Spleen (tissue), 7 donors: ENCODE measurements at regions not wholly inside any gene's neighbourhood (a gene's known extent, or its start where the extent isn't known, plus 50 kb on each side); places are given as distances from the start of the nearest gene placed in this dataset.

ENCODE experiments used
- POLR2AphosphoS5 ChIP-seq, 3 donors: sonication (generic); formaldehyde crosslinking; IDR thresholded peaks; one replicate each; pipeline ENCODE4 v1.5.1; 2017; ENCODE audit warnings: antibody characterized with exemption in 3 of 3
- TF ChIP-seq, protein P1 (sequence below), 11 experiments: fragments of 200-600 bp in 7 of 11; fragments of 450-650 bp in 4 of 11; sonication (generic) in 4 of 11; IDR thresholded peaks in 8 of 11; conservative IDR thresholded peaks in 3 of 11; 1 replicate in 7 of 11; 2 replicates in 4 of 11; pipeline versions ENCODE4 v1.4.0 to v1.8.0; 2016 to 2021; ENCODE audit warnings: antibody characterized with exemption in 11 of 11, inconsistent platforms in 4 of 11, mild to moderate bottlenecking in 1 of 11
- donor health status: DM: no; HTN: no; CAD: no; lungs with moderate emphysema.
- donor health status: DM: no; HTN: no; CAD: no.
- donor health status: DM: no; HTN: no; CAD: no.

DNA sequence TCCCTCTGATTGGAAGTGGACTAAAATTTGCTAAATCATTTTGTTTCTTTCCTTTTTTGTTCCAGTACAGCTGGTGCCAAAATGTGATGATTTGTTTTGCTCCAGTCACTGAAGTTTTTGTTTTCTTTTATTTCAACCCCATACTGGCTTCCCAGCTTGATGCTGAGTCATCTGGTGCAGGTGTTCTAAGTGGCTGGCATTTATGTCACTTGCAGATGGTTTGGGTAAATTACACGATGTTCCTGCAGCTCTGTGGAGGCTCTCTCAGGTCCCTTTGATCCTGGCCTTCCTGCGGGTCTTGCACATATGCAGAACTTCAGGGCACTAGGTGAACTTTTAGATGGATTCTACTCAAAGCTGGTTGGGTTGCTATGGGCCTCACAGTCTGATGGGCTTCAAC is 577.7 kb downstream of the HAO1 start:
- TF ChIP-seq POLR2AphosphoS5 (IDR thresholded peaks at IDR 0.05): no peak
- TF ChIP-seq, protein P1, sequence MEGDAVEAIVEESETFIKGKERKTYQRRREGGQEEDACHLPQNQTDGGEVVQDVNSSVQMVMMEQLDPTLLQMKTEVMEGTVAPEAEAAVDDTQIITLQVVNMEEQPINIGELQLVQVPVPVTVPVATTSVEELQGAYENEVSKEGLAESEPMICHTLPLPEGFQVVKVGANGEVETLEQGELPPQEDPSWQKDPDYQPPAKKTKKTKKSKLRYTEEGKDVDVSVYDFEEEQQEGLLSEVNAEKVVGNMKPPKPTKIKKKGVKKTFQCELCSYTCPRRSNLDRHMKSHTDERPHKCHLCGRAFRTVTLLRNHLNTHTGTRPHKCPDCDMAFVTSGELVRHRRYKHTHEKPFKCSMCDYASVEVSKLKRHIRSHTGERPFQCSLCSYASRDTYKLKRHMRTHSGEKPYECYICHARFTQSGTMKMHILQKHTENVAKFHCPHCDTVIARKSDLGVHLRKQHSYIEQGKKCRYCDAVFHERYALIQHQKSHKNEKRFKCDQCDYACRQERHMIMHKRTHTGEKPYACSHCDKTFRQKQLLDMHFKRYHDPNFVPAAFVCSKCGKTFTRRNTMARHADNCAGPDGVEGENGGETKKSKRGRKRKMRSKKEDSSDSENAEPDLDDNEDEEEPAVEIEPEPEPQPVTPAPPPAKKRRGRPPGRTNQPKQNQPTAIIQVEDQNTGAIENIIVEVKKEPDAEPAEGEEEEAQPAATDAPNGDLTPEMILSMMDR (IDR thresholded peaks at IDR 0.05 in 8 of 11, conservative IDR thresholded peaks at IDR 0.05 in 3 of 11): no peak
